IMR-90 (cell line): ENCODE measurements at regions not wholly inside any gene's neighbourhood (a gene's known extent, or its start where the extent isn't known, plus 50 kb on each side); places are given as distances from the start of the nearest gene placed in this dataset.

Experiments
- ATAC-seq: fragments of 200-7000 bp; cut with Tn5 transposase; 2 replicates; pipeline ENCODE4 v1.9.1; 2020; ENCODE audit warnings: low read depth, mild to moderate bottlenecking, moderate library complexity
- BruUV-seq: library from RNA; stranded (reverse); fragments of 400-500 nt; replicated peaks from 2 replicates; lab custom pipeline; 2021; lab: Mats Ljungman, UMichigan
- CTCF ChIA-PET: fragments of 300-600 bp; formaldehyde crosslinking; extraction: SDS; loops from one replicate; lab custom pipeline; 2021; ENCODE audit warnings: antibody characterized with exemption; lab: Yijun Ruan, JAX
- POLR2A ChIA-PET: fragments of 300-600 bp; sonication (Branson Sonifier 250); formaldehyde crosslinking; loops from one replicate; lab custom pipeline; 2022; ENCODE audit warnings: antibody characterized with exemption; ENCODE audit not compliant: unreplicated experiment; lab: Charles Lee
- DNase-seq: peaks from one replicate; pipeline ENCODE4 v3.0.0; 2013
- H2AFZ ChIP-seq: replicated peaks from 2 replicates; pipeline ENCODE3; 2013; ENCODE audit warnings: low read length, mild to moderate bottlenecking; ENCODE audit not compliant: poor library complexity
- H2AK5ac ChIP-seq: 2 replicates; pipeline ENCODE4 v1.6.1; 2013; ENCODE audit warnings: low read depth, low read length, inconsistent platforms
- H2AK9ac ChIP-seq: replicated peaks from 2 replicates; pipeline ENCODE3; 2013; ENCODE audit warnings: mild to moderate bottlenecking, low read depth, low read length, moderate library complexity; ENCODE audit not compliant: poor library complexity
- H2BK120ac ChIP-seq: 2 replicates; pipeline ENCODE4 v1.6.1; 2013; ENCODE audit warnings: low read depth, low read length, inconsistent platforms
- H2BK15ac ChIP-seq: 3 replicates; pipeline ENCODE4 v1.6.1; 2013; ENCODE audit warnings: low read depth, low read length, inconsistent platforms
- H2BK20ac ChIP-seq: 2 replicates; pipeline ENCODE4 v1.6.1; 2013; ENCODE audit warnings: low read depth, mild to moderate bottlenecking, inconsistent platforms, low read length, moderate library complexity
- H2BK5ac ChIP-seq: 2 replicates; pipeline ENCODE4 v1.6.1; 2013; ENCODE audit warnings: mild to moderate bottlenecking, low read depth, low read length, inconsistent platforms; ENCODE audit not compliant: poor library complexity, severe bottlenecking
- H3K14ac ChIP-seq: replicated peaks from 2 replicates; pipeline ENCODE4 v1.6.1; 2013; ENCODE audit warnings: low read depth, low read length, inconsistent platforms
- H3K18ac ChIP-seq: 2 replicates; pipeline ENCODE4 v1.6.1; 2013; ENCODE audit warnings: low read depth, low read length, control low read depth
- H3K23ac ChIP-seq: 2 replicates; pipeline ENCODE4 v1.6.1; 2013; ENCODE audit warnings: low read depth, low read length, inconsistent platforms
- H3K27ac ChIP-seq: 2 replicates; pipeline ENCODE4 v1.5.1; 2013; ENCODE audit warnings: mild to moderate bottlenecking, control low read depth, low read length; ENCODE audit not compliant: insufficient read depth
- H3K27me3 ChIP-seq: 2 replicates; pipeline ENCODE4 v1.6.1; 2013; ENCODE audit warnings: low read length; ENCODE audit not compliant: control insufficient read depth, insufficient read depth
- H3K36me3 ChIP-seq: 2 replicates; pipeline ENCODE4 v1.6.1; 2013; ENCODE audit warnings: low read length, mixed read lengths; ENCODE audit not compliant: control insufficient read depth, insufficient read depth
- H3K4ac ChIP-seq: 2 replicates; pipeline ENCODE4 v1.6.1; 2013; ENCODE audit warnings: low read depth, low read length, inconsistent platforms
- H3K4me1 ChIP-seq: 2 replicates; pipeline ENCODE4 v1.6.1; 2013; ENCODE audit warnings: low read length, mixed read lengths; ENCODE audit not compliant: control insufficient read depth, insufficient read depth
- H3K4me2 ChIP-seq: 2 replicates; pipeline ENCODE4 v1.6.1; 2013; ENCODE audit warnings: low read depth, mild to moderate bottlenecking, control low read depth, low read length, moderate library complexity
- H3K4me3 ChIP-seq: 2 replicates; pipeline ENCODE4 v1.5.1; 2013; ENCODE audit warnings: low read depth, mild to moderate bottlenecking, control low read depth, low read length, moderate library complexity; ENCODE audit not compliant: insufficient read depth
- H3K56ac ChIP-seq: 2 replicates; pipeline ENCODE4 v1.6.1; 2013; ENCODE audit warnings: low read length, inconsistent platforms; ENCODE audit not compliant: insufficient read depth; ENCODE audit errors: extremely low read depth
- H3K79me1 ChIP-seq, 2 experiments: 2 replicates each; pipeline ENCODE4 v1.6.1; 2013; ENCODE audit warnings: low read length in 2 of 2, inconsistent platforms in 1 of 2, low read depth in 1 of 2
- H3K9ac ChIP-seq: 2 replicates; pipeline ENCODE4 v1.6.1; 2013; ENCODE audit warnings: low read depth, low read length, control low read depth
- H3K9me1 ChIP-seq: 2 replicates; pipeline ENCODE4 v1.6.1; 2013; ENCODE audit warnings: low read length, inconsistent platforms; ENCODE audit not compliant: insufficient read depth
- H3K9me3 ChIP-seq: 2 replicates; pipeline ENCODE4 v1.6.1; 2013; ENCODE audit warnings: low read length; ENCODE audit not compliant: control insufficient read depth, insufficient read depth
- H4K20me1 ChIP-seq: 2 replicates; pipeline ENCODE4 v1.6.1; 2013; ENCODE audit warnings: low read length, inconsistent platforms; ENCODE audit not compliant: insufficient read depth
- H4K5ac ChIP-seq: 2 replicates; pipeline ENCODE4 v1.6.1; 2013; ENCODE audit warnings: mild to moderate bottlenecking, low read depth, low read length, control low read depth
- H4K8ac ChIP-seq, 2 experiments: 2 replicates each; pipeline ENCODE4 v1.6.1; 2013; ENCODE audit warnings: low read depth in 2 of 2, low read length in 2 of 2, control low read depth in 1 of 2, inconsistent platforms in 1 of 2
- H4K91ac ChIP-seq: 2 replicates; pipeline ENCODE4 v1.6.1; 2013; ENCODE audit warnings: low read depth, low read length, inconsistent platforms; ENCODE audit not compliant: insufficient read depth
- CEBPB ChIP-seq: IDR thresholded peaks from 2 replicates; pipeline ENCODE4 v1.6.1; 2012; ENCODE audit warnings: low read depth, low read length, improper control_type of control experiment
- WGBS, 2 experiments: methylation state at CpG; one replicate each; pipeline versions ENCODE4 v1.1.5 to v1.1.7; 2013; ENCODE audit warnings: missing lambda C conversion rate in 2 of 2; ENCODE audit not compliant: insufficient read length in 1 of 2; ENCODE audit errors: extremely low coverage in 2 of 2; 5-methylcytosine and 5-hydroxymethylcytosine counted together
- dilution Hi-C: fragments of 300-500 bp; cut with HindIII; formaldehyde crosslinking; loops from one replicate; pipeline ENCODE4 v1.14.3; 2018; ENCODE audit warnings: low sequenced_read_pairs; ENCODE audit not compliant: unreplicated experiment
- in situ Hi-C: fragments of 300-500 bp; cut with MboI; formaldehyde crosslinking; loops from 3 replicates; pipeline ENCODE4 v1.14.3; 2019; ENCODE audit warnings: low sequenced_read_pairs, inconsistent platforms, mixed read lengths
- intact Hi-C: fragments of 100-400 bp; cut with micrococcal nuclease; formaldehyde crosslinking; loops from 2 replicates; pipeline ENCODE4 v1.10.0; 2022

GRCh38 chr15:67991706-67992105, 62.4 kb upstream of the PIAS1 start:
- Histone ChIP-seq H3K9me3 (no peaks in the 10 kb centered on the region), H2BK5ac (no peak overlapping the region), H3K4ac (no peak overlapping the region), H3K4me1 (no peaks in the 10 kb centered on the region), H3K9ac (no peak overlapping the region), H4K20me1 (no peaks in the 10 kb centered on the region), H3K56ac (no peak overlapping the region), H3K14ac (no peak overlapping the region), H3K79me1 (no peaks in the 10 kb centered on the region), H3K23ac (no peak overlapping the region), H2BK20ac (no peak overlapping the region), H3K4me2 (no peak overlapping the region), H2BK120ac (no peak overlapping the region), H3K27ac (no peak overlapping the region), H3K9me1 (no peaks in the 10 kb centered on the region), H4K5ac (no peak overlapping the region), H2AK5ac (no peak overlapping the region), H3K36me3 (no peaks in the 10 kb centered on the region), H2AK9ac (no peak overlapping the region), H2AFZ (no peak overlapping the region), H3K27me3 (peaks cover 26% of the 10 kb centered on the region), H3K18ac (no peak overlapping the region), H2BK15ac (no peak overlapping the region), H4K8ac (no peak overlapping the region), H4K91ac (no peak overlapping the region), H3K4me3 (no peak overlapping the region)
- no peak for ATAC-seq
- no TSS peak for BruUV-seq
- ChIA-PET CTCF (interaction anchor here (1.0 kb wide), 1 partner anchor 63 kb away, joined by 3 read pairs; no protein-coding TSS in a partner anchor), POLR2A (no interaction called here)
- DNase-seq: no peak
- no CpG with 5 or more reads among the region's 2 CpGs for WGBS, 2 experiments
- intact Hi-C loops (no loop called here), in situ Hi-C loops (no loop called here), dilution Hi-C loops (no loop called here)
- no peak for TF ChIP-seq CEBPB
